GM06990 (cell line): ENCODE measurements at regions not wholly inside any gene's neighbourhood (a gene's known extent, or its start where the extent isn't known, plus 50 kb on each side); places are given as distances from the start of the nearest gene placed in this dataset.

Source experiments
- DNase-seq: peaks from one replicate; pipeline ENCODE4 v3.0.0-alpha.2; 2011; ENCODE audit not compliant: insufficient read length; ENCODE audit errors: extremely low read depth
- H3K27me3 ChIP-seq: replicated peaks from 2 replicates; pipeline ENCODE4 v1.6.0; 2011; ENCODE audit warnings: low read length; ENCODE audit not compliant: control insufficient read depth, insufficient read depth
- H3K36me3 ChIP-seq: 2 replicates; pipeline ENCODE4 v1.5.1; 2011; ENCODE audit warnings: low read length; ENCODE audit not compliant: control insufficient read depth, insufficient read depth
- H3K4me3 ChIP-seq: replicated peaks from 2 replicates; pipeline ENCODE4 v1.5.1; 2011; ENCODE audit warnings: low read depth, mild to moderate bottlenecking, control low read depth, low read length
- TF ChIP-seq, protein P1 (sequence below): IDR thresholded peaks from 2 replicates; pipeline ENCODE4 v1.5.1; 2011; ENCODE audit warnings: low read length, control low read depth, mild to moderate bottlenecking, inconsistent platforms; ENCODE audit not compliant: insufficient read depth, poor library complexity, severe bottlenecking

DNA sequence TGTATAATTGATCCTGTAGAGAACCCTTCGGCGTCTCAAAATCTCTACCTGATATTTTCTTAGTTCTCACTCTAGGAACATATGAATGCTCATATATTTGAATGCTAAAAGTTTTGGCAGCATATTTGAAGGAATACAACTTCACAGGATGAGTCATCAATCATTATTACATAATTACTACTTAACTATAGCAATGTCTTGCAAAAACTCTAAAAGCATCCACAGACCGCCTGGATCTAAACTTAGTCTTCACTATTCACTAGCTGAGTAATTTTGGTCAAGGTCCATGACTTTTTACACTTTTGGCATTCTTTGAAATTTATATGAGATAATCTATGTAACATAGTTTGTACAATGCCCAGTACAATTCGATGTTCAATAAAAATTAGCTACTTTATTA, 194.7 kb downstream of the DTHD1 start:
- H3K36me3 ChIP-seq: no peaks in the 10 kb centered on the region
- no peak for DNase-seq
- no peak overlapping the region for H3K4me3 ChIP-seq
- TF ChIP-seq, protein P1, sequence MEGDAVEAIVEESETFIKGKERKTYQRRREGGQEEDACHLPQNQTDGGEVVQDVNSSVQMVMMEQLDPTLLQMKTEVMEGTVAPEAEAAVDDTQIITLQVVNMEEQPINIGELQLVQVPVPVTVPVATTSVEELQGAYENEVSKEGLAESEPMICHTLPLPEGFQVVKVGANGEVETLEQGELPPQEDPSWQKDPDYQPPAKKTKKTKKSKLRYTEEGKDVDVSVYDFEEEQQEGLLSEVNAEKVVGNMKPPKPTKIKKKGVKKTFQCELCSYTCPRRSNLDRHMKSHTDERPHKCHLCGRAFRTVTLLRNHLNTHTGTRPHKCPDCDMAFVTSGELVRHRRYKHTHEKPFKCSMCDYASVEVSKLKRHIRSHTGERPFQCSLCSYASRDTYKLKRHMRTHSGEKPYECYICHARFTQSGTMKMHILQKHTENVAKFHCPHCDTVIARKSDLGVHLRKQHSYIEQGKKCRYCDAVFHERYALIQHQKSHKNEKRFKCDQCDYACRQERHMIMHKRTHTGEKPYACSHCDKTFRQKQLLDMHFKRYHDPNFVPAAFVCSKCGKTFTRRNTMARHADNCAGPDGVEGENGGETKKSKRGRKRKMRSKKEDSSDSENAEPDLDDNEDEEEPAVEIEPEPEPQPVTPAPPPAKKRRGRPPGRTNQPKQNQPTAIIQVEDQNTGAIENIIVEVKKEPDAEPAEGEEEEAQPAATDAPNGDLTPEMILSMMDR: no peak
- H3K27me3 ChIP-seq: no peaks in the 10 kb centered on the region

DNA sequence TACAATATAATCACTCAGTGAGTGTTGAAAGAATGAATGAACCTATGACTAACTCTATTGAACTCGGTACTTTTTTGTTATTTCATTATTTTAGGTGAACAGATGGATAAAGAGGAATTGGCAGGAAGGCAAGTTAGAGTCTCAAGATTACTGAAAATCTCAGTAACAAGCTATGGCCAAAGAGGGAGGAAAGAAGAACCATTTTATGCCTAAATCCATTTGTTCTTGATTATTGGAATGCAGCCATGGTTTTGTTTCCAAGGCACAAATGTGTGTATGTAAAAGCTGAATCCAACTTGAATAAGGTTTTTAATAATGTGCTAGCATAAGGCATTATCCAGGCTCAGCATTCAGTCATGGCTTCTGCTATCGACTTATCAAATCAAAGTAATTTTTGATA, 196.4 kb downstream of the DTHD1 start:
- Histone ChIP-seq H3K36me3 (no peaks in the 10 kb centered on the region), H3K4me3 (no peak overlapping the region), H3K27me3 (no peaks in the 10 kb centered on the region)
- TF ChIP-seq, protein P1: no peak
- no peak for DNase-seq

DNA sequence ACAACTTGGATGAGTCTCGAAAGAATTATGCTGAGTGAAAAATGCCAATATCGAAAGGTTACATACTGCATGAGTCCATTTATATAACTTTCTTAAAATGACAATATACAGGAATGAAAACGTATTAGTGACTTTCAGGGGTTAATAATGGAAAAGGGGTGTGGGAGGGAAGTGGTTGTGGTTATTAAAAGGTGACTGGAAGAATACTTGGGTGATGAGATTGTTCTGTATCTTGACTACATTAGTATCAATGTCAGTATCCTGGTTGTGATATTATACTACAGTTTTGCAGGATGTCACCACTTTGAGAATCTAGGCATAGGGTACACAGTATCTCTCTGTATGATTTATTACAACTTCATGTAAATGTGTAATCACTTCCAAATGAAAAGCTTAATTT, 204.5 kb downstream of the DTHD1 start:
- no peak for DNase-seq
- H3K36me3 ChIP-seq: no peaks in the 10 kb centered on the region
- H3K4me3 ChIP-seq: no peak overlapping the region
- TF ChIP-seq, protein P1: no peak
- no peaks in the 10 kb centered on the region for H3K27me3 ChIP-seq

DNA sequence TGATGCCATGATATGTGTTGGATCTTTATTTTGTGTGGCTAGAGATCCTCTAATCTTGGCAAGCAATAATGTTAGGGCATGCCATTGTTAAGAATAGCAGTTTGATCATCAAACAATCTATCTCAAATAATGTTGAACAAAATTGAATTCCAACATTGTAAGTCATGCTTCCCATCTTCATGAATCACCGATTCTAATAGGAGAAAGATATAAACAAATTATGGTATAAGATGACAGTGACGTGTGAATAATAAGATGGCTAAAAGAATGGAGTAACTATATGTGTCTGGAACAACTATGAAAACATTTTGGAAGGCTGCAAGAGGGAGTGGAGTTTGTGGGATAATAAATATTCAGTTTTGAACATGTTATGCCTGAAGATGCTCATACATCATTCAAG, 208.4 kb downstream of the DTHD1 start:
- DNase-seq: no peak
- Histone ChIP-seq H3K27me3 (no peaks in the 10 kb centered on the region), H3K4me3 (no peak overlapping the region), H3K36me3 (no peaks in the 10 kb centered on the region)
- TF ChIP-seq, protein P1: no peak

DNA sequence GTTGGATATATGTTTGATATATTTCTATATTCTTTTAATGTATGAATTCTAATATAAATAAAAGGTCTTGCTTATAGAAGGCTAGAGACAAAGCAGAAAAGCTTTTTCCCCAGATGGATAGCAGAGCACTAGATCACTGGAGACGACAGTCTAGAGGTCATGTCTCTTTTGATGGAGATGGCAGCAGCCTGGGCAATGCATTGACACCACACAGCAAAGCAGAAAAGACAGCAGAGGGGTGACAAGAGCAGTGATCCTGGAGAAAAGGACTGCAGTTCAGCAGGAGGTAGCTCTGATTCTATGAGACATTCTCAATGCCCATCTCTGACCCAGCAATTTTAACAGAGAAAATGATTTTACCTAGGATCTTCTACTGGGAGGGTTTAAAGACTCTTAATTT, 210.6 kb downstream of the DTHD1 start:
- H3K4me3 ChIP-seq: no peak overlapping the region
- H3K27me3 ChIP-seq: no peaks in the 10 kb centered on the region
- no peaks in the 10 kb centered on the region for H3K36me3 ChIP-seq
- no peak for DNase-seq
- TF ChIP-seq, protein P1: no peak

DNA sequence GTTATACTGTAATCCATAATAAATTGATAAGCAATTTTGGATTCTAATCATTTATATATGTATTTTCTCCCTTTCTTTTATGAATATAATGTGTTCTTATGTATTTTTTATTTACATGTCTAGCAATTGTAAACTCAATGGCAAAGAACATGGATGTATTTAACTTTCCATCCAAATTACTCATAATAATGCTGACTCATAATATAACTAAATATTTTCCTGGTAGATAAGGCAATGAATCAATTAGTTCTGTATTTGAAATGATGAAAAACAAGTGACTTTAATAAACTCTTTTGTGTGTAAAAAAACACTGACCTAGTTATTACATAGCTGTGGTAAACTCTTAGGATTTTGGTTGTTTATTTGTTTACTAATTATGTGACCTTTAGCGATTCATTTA, 211.2 kb downstream of the DTHD1 start:
- Histone ChIP-seq H3K27me3 (no peaks in the 10 kb centered on the region), H3K36me3 (no peaks in the 10 kb centered on the region), H3K4me3 (no peak overlapping the region)
- DNase-seq: no peak
- TF ChIP-seq, protein P1: no peak
